BJ (cell line): ENCODE measurements at regions not wholly inside any gene's neighbourhood (a gene's known extent, or its start where the extent isn't known, plus 50 kb on each side); places are given as distances from the start of the nearest gene placed in this dataset.

ENCODE experiments used
- CTCF ChIA-PET: fragments of 350-600 bp; formaldehyde crosslinking; extraction: SDS; loops from one replicate; lab custom pipeline; 2021; ENCODE audit warnings: antibody characterized with exemption, inconsistent platforms; lab: Yijun Ruan, JAX
- POLR2A ChIA-PET: fragments of 300-600 bp; sonication (Branson Sonifier 250); formaldehyde crosslinking; extraction: SDS; loops from one replicate; lab custom pipeline; 2021; ENCODE audit warnings: antibody characterized with exemption; lab: Charles Lee
- DNase-seq: peaks from one replicate; pipeline ENCODE4 v3.0.0-alpha.2; 2011; ENCODE audit warnings: low read depth
- H3K27me3 ChIP-seq: 2 replicates; pipeline ENCODE4 v1.6.0; 2011; ENCODE audit warnings: low read length; ENCODE audit not compliant: control insufficient read depth, insufficient read depth
- H3K36me3 ChIP-seq: 2 replicates; pipeline ENCODE4 v1.5.1; 2011; ENCODE audit warnings: low read length; ENCODE audit not compliant: control insufficient read depth, insufficient read depth
- H3K4me3 ChIP-seq: 2 replicates; pipeline ENCODE4 v1.5.1; 2011; ENCODE audit warnings: low read depth, mild to moderate bottlenecking, control low read depth, low read length
- CTCF ChIP-seq: IDR thresholded peaks from 2 replicates; pipeline ENCODE4 v1.5.1; 2011; ENCODE audit warnings: low read depth, mild to moderate bottlenecking, control low read depth, inconsistent platforms, low read length, moderate library complexity; ENCODE audit not compliant: insufficient read depth

- no peak for DNase-seq
- Histone ChIP-seq H3K36me3 (no peaks in the 10 kb centered on the region), H3K27me3 (peaks cover 7% of the 10 kb centered on the region), H3K4me3 (no peak overlapping the region)
- no peak for TF ChIP-seq CTCF
- ChIA-PET CTCF (no interaction called here), POLR2A (no interaction called here)
Measured at GRCh38 chr12:124122722-124123121, 149.7 kb downstream of the ZNF664 start.

- no peaks in the 10 kb centered on the region for H3K36me3 ChIP-seq
- no peak for DNase-seq
- TF ChIP-seq CTCF, result no peak
- no peak overlapping the region for H3K4me3 ChIP-seq
- CTCF ChIA-PET, result interaction anchor here (0.7 kb wide), 1 partner anchor 328 kb away, joined by 3 read pairs; no protein-coding TSS in a partner anchor
- POLR2A ChIA-PET, result no interaction called here
- peaks cover 7% of the 10 kb centered on the region for H3K27me3 ChIP-seq
Measured at GRCh38 chr12:124123296-124124000, 150.4 kb downstream of the ZNF664 start.

- no peak for DNase-seq
- POLR2A ChIA-PET, result no interaction called here
- no peak overlapping the region for H3K4me3 ChIP-seq
- no peak for TF ChIP-seq CTCF
- peaks cover 7% of the 10 kb centered on the region for H3K27me3 ChIP-seq
- no peaks in the 10 kb centered on the region for H3K36me3 ChIP-seq
- CTCF ChIA-PET, result no interaction called here
Measured at GRCh38 chr12:124125203-124125871, 152.3 kb downstream of the ZNF664 start.

- ChIA-PET POLR2A (no interaction called here), CTCF (no interaction called here)
- TF ChIP-seq CTCF, result no peak
- H3K27me3 ChIP-seq, result peaks cover 6% of the 10 kb centered on the region
- no peak for DNase-seq
- H3K36me3 ChIP-seq, result no peaks in the 10 kb centered on the region
- no peak overlapping the region for H3K4me3 ChIP-seq
Measured at GRCh38 chr12:124126950-124127655, 154.1 kb downstream of the ZNF664 start.

GRCh38 chr12:124129132-124129531, 156.1 kb downstream of the ZNF664 start:
- POLR2A ChIA-PET, result no interaction called here
- no peak for DNase-seq
- Histone ChIP-seq H3K27me3 (peaks cover 2% of the 10 kb centered on the region; the same call in 1 of the 2 replicates), H3K36me3 (no peaks in the 10 kb centered on the region), H3K4me3 (no peak overlapping the region)
- CTCF ChIA-PET, result no interaction called here
- TF ChIP-seq CTCF, result no peak
